Stimulated activated CD4-positive, alpha-beta T cell treated with anti-CD3 and anti-CD28 coated beads, Interleukin-4, amount 100 ng/mL, for 24 hours (primary cell): ENCODE measurements at regions not wholly inside any gene's neighbourhood (a gene's known extent, or its start where the extent isn't known, plus 50 kb on each side); places are given as distances from the start of the nearest gene placed in this dataset.
A peak's percentile ranks its signal among the peaks of the same experiment; 100 is the strongest.
"Not testable (repeated sequence)": the region's sequence is repeated elsewhere in the genome, so short reads cannot be mapped to it uniquely, and the experiment has no call there.

ENCODE experiments used
- DNase-seq: peaks from one replicate; pipeline ENCODE4 v3.0.0-alpha.2; 2020

GRCh38 chr9:61817127-61817705 lies 627.4 kb downstream of the SPATA31A7 start:
- not testable (repeated sequence) for DNase-seq

GRCh38 chr9:61853624-61854259 lies 663.9 kb downstream of the SPATA31A7 start:
- peak; percentile 90 for DNase-seq

GRCh38 chr9:61854260-61854640 lies 664.4 kb downstream of the SPATA31A7 start:
- DNase-seq = peak; percentile 2

- not testable (repeated sequence) for DNase-seq
Measured at GRCh38 chr9:61856283-61856682, 666.4 kb downstream of the SPATA31A7 start.

GRCh38 chr9:61856858-61857453 lies 667.1 kb downstream of the SPATA31A7 start:
- DNase-seq = peak; percentile 4

- DNase-seq = not testable (repeated sequence)
Measured at GRCh38 chr9:61857709-61858351, 668.0 kb downstream of the SPATA31A7 start.

- peak; percentile 71 for DNase-seq
Measured at GRCh38 chr9:61862431-61862971, 672.7 kb downstream of the SPATA31A7 start.

GRCh38 chr9:61864463-61864862 lies 674.6 kb downstream of the SPATA31A7 start:
- peak; percentile 2 for DNase-seq

GRCh38 chr9:61868965-61869364 lies 679.1 kb downstream of the SPATA31A7 start:
- not testable (repeated sequence) for DNase-seq

GRCh38 chr9:61872329-61872728 lies 682.5 kb downstream of the SPATA31A7 start:
- not testable (repeated sequence) for DNase-seq
